ENCODE measurements at regions not wholly inside any gene's neighbourhood (a gene's known extent, or its start where the extent isn't known, plus 50 kb on each side); places are given as distances from the start of the nearest gene placed in this dataset.
"Not testable (repeated sequence)": the region's sequence is repeated elsewhere in the genome, so short reads cannot be mapped to it uniquely, and the experiment has no call there.

- H3K4me1 ChIP-seq (ENCODE audit: insufficient read depth, low read length), result peaks cover 6% of the 10 kb centered on the region
- no peaks in the 10 kb centered on the region for H3K9me3 ChIP-seq (ENCODE audit: low read length)
- no peaks in the 10 kb centered on the region for H3K36me3 ChIP-seq (ENCODE audit: insufficient read depth, low read length)
- H3K4me3 ChIP-seq (ENCODE audit: low read depth in 1 of 2, low read length in 2 of 2), result no peak overlapping the region
- H3K27ac ChIP-seq (ENCODE audit: low read depth, low read length), result no peak overlapping the region
- H3K27me3 ChIP-seq (ENCODE audit: control insufficient read depth in 1 of 2, insufficient read depth in 2 of 2, low read length in 2 of 2), result no peaks in the 10 kb centered on the region
- H3K9ac ChIP-seq (ENCODE audit: low read length), result no peak overlapping the region
Measured at GRCh38 chr2:175601969-175602368, 400.1 kb downstream of the LNPK start.

DNA sequence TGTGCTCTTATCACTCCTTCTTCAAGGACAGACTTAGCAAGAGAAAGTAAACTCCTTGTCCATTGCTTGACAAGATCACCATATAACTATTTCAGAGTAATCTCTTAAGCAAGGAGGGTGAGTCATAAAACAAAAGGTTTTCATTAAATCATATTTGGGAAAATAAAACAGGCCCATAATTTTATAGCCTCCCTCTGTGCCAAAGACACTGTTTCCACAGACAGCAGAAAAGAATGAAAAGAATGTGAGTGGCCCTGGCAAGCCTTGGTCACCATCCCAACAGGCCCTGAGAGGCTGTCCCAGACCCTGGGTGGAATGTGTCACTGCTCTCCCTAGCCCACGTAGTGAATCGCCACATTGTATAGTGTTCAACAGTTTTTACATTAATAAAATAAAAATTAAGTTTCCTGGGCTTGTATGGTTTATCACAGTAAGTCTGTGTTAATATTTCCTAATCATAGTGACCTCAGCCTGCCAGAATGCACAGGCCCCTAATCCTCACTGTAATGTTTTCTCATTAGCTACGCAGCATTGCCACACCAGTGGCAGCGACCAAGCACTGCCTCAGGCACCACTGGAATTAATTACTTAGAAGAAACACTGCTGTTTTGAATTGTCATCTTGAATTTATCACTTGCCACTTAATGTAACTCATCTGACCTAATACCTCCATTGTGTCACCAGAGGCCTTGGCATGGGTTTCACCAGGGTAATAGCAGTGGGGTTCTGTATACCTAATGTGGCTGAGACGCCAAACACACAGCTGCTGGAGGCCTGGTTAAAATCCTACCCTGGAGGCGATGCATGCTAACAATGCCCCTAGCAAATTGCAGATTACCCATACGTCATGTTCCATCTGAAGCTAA lies 401.9 kb downstream of the LNPK start:
- no peak overlapping the region for H3K27ac ChIP-seq (ENCODE audit: low read depth, low read length)

GRCh38 chr2:175597286-175597685 lies 404.8 kb downstream of the LNPK start:
- Histone ChIP-seq H3K9me3 (ENCODE audit: low read length) (no peaks in the 10 kb centered on the region), H3K4me3 (ENCODE audit: low read depth in 1 of 2, low read length in 2 of 2) (no peak overlapping the region), H3K27ac (ENCODE audit: low read depth, low read length) (no peak overlapping the region), H3K27me3 (ENCODE audit: control insufficient read depth in 1 of 2, insufficient read depth in 2 of 2, low read length in 2 of 2) (no peaks in the 10 kb centered on the region), H3K9ac (ENCODE audit: low read length) (no peak overlapping the region), H3K4me1 (ENCODE audit: insufficient read depth, low read length) (peaks cover 6% of the 10 kb centered on the region), H3K36me3 (ENCODE audit: insufficient read depth, low read length) (no peaks in the 10 kb centered on the region)

More for the DNA sequence above, 401.9 kb downstream of the LNPK start:
- Histone ChIP-seq H3K36me3 (ENCODE audit: insufficient read depth, low read length) (no peaks in the 10 kb centered on the region), H3K9me3 (ENCODE audit: low read length) (no peaks in the 10 kb centered on the region), H3K9ac (ENCODE audit: low read length) (no peak overlapping the region), H3K27me3 (ENCODE audit: control insufficient read depth in 1 of 2, insufficient read depth in 2 of 2, low read length in 2 of 2) (no peaks in the 10 kb centered on the region), H3K4me3 (ENCODE audit: low read depth in 1 of 2, low read length in 2 of 2) (no peak overlapping the region), H3K4me1 (ENCODE audit: insufficient read depth, low read length) (peaks cover 6% of the 10 kb centered on the region)

- Histone ChIP-seq H3K27ac (ENCODE audit: low read depth, low read length) (no peak overlapping the region), H3K36me3 (ENCODE audit: insufficient read depth, low read length) (no peaks in the 10 kb centered on the region), H3K9ac (ENCODE audit: low read length) (no peak overlapping the region), H3K4me3 (ENCODE audit: low read depth in 1 of 2, low read length in 2 of 2) (no peak overlapping the region), H3K4me1 (ENCODE audit: insufficient read depth, low read length) (peaks cover 6% of the 10 kb centered on the region), H3K9me3 (ENCODE audit: low read length) (no peaks in the 10 kb centered on the region), H3K27me3 (ENCODE audit: control insufficient read depth in 1 of 2, insufficient read depth in 2 of 2, low read length in 2 of 2) (no peaks in the 10 kb centered on the region)
Measured at GRCh38 chr2:175595139-175595538, 406.9 kb downstream of the LNPK start.

DNA sequence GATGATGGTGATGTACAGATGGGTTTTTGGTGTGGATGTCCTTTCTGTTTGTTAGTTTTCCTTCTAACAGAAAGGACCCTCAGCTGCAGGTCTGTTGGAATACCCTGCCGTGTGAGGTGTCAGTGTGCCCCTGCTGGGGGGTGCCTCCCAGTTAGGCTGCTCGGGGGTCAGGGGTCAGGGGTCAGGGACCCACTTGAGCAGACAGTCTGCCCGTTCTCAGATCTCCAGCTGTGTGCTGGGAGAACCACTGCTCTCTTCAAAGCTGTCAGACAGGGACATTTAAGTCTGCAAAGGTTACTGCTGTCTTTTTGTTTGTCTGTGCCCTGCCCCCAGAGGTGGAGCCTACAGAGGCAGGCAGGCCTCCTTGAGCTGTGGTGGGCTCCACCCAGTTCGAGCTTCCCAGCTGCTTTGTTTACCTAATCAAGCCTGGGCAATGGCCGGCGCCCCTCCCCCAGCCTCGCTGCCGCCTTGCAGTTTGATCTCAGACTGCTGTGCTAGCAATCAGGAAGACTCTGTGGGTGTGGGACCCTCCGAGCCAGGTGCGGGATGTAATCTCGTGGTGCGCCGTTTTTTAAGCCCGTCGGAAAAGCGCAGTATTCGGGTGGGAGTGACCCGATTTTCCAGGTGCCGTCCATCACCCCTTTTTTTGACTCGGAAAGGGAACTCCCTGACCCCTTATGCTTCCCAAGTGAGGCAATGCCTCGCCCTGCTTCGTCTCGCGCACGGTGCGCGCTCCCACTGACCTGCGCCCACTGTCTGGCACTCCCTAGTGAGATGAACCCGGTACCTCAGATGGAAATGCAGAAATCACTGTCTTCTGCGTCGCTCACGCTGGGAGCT lies 408.2 kb downstream of the LNPK start:
- not testable (repeated sequence) for H3K9ac ChIP-seq (ENCODE audit: low read length); H3K4me3 ChIP-seq (ENCODE audit: low read depth in 1 of 2, low read length in 2 of 2); H3K36me3 ChIP-seq (ENCODE audit: insufficient read depth, low read length); H3K4me1 ChIP-seq (ENCODE audit: insufficient read depth, low read length); H3K27ac ChIP-seq (ENCODE audit: low read depth, low read length); H3K9me3 ChIP-seq (ENCODE audit: low read length); H3K27me3 ChIP-seq (ENCODE audit: control insufficient read depth in 1 of 2, insufficient read depth in 2 of 2, low read length in 2 of 2)

DNA sequence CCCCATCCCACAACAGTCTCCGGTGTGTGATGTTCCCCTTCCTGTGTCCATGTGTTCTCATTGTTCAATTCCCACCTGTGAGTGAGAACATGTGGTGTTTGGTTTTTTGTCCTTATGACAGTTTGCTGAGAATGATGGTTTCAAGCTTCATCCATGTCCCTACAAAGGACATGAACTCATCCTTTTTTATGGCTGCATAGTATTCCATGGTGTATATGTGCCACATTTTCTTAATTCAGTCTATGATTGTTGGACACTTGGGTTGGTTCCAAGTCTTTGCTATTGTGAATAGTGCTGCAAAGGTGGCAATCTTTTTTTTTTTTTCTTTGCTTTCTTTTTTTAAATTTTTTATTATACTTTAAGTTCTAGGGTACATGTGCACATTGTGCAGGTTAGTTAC lies 406.7 kb upstream of the ATP5MC3 start:
- H3K4me1 ChIP-seq (ENCODE audit: insufficient read depth, low read length); H3K9ac ChIP-seq (ENCODE audit: low read length); H3K27ac ChIP-seq (ENCODE audit: low read depth, low read length); H3K9me3 ChIP-seq (ENCODE audit: low read length); H3K27me3 ChIP-seq (ENCODE audit: control insufficient read depth in 1 of 2, insufficient read depth in 2 of 2, low read length in 2 of 2); H3K36me3 ChIP-seq (ENCODE audit: insufficient read depth, low read length); H3K4me3 ChIP-seq (ENCODE audit: low read depth in 1 of 2, low read length in 2 of 2): not testable (repeated sequence)

- H3K9me3 ChIP-seq (ENCODE audit: low read length), result no peaks in the 10 kb centered on the region
Measured at GRCh38 chr2:175585496-175585895, 404.0 kb upstream of the ATP5MC3 start.

GRCh38 chr2:175580652-175581051 lies 399.1 kb upstream of the ATP5MC3 start:
- no peaks in the 10 kb centered on the region for H3K9me3 ChIP-seq (ENCODE audit: low read length)

More at GRCh38 chr2:175585496-175585895, 404.0 kb upstream of the ATP5MC3 start:
- no peak overlapping the region for H3K9ac ChIP-seq (ENCODE audit: low read length)
- no peak overlapping the region for H3K27ac ChIP-seq (ENCODE audit: low read depth, low read length)
- no peaks in the 10 kb centered on the region for H3K4me1 ChIP-seq (ENCODE audit: insufficient read depth, low read length)
- no peaks in the 10 kb centered on the region for H3K27me3 ChIP-seq (ENCODE audit: control insufficient read depth in 1 of 2, insufficient read depth in 2 of 2, low read length in 2 of 2)
- H3K4me3 ChIP-seq (ENCODE audit: low read depth in 1 of 2, low read length in 2 of 2), result no peak overlapping the region
- H3K36me3 ChIP-seq (ENCODE audit: insufficient read depth, low read length), result no peaks in the 10 kb centered on the region

GRCh38 chr2:175579646-175580045 lies 398.1 kb upstream of the ATP5MC3 start:
- no peaks in the 10 kb centered on the region for H3K9me3 ChIP-seq (ENCODE audit: low read length)
- H3K27ac ChIP-seq (ENCODE audit: low read depth, low read length), result no peak overlapping the region
- no peaks in the 10 kb centered on the region for H3K4me1 ChIP-seq (ENCODE audit: insufficient read depth, low read length)
- H3K4me3 ChIP-seq (ENCODE audit: low read depth in 1 of 2, low read length in 2 of 2), result no peak overlapping the region
- no peaks in the 10 kb centered on the region for H3K27me3 ChIP-seq (ENCODE audit: control insufficient read depth in 1 of 2, insufficient read depth in 2 of 2, low read length in 2 of 2)
- no peaks in the 10 kb centered on the region for H3K36me3 ChIP-seq (ENCODE audit: insufficient read depth, low read length)
- no peak overlapping the region for H3K9ac ChIP-seq (ENCODE audit: low read length)

More at GRCh38 chr2:175580652-175581051, 399.1 kb upstream of the ATP5MC3 start:
- no peak overlapping the region for H3K9ac ChIP-seq (ENCODE audit: low read length)
- H3K36me3 ChIP-seq (ENCODE audit: insufficient read depth, low read length), result no peaks in the 10 kb centered on the region
- no peak overlapping the region for H3K4me3 ChIP-seq (ENCODE audit: low read depth in 1 of 2, low read length in 2 of 2)
- H3K4me1 ChIP-seq (ENCODE audit: insufficient read depth, low read length), result no peaks in the 10 kb centered on the region
- H3K27ac ChIP-seq (ENCODE audit: low read depth, low read length), result no peak overlapping the region
- H3K27me3 ChIP-seq (ENCODE audit: control insufficient read depth in 1 of 2, insufficient read depth in 2 of 2, low read length in 2 of 2), result no peaks in the 10 kb centered on the region

GRCh38 chr2:175577368-175577970 lies 396.0 kb upstream of the ATP5MC3 start:
- Histone ChIP-seq H3K4me1 (ENCODE audit: insufficient read depth, low read length) (no peaks in the 10 kb centered on the region), H3K4me3 (ENCODE audit: low read depth in 1 of 2, low read length in 2 of 2) (no peak overlapping the region), H3K36me3 (ENCODE audit: insufficient read depth, low read length) (no peaks in the 10 kb centered on the region), H3K27ac (ENCODE audit: low read depth, low read length) (no peak overlapping the region), H3K27me3 (ENCODE audit: control insufficient read depth in 1 of 2, insufficient read depth in 2 of 2, low read length in 2 of 2) (no peaks in the 10 kb centered on the region), H3K9ac (ENCODE audit: low read length) (no peak overlapping the region), H3K9me3 (ENCODE audit: low read length) (no peaks in the 10 kb centered on the region)

DNA sequence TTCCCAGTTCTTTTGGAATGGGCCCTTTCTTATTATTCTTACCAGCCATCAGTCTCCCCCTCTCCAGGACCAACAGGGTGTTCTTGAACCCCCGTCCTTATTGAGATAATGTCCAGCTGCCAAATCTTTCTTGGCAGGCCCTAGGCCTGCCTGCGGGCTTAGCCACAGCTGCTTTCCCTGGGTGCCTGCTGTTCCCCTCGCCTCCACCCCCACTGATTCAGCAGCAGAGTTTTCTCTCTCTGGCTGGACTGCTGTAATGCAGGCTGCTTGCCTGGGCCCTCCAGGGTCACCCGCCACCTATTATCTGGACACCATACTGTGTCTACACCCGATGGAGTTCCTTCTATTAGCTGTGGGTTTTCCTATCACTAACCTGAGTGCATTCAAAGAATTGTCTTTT lies 395.4 kb upstream of the ATP5MC3 start:
- Histone ChIP-seq H3K9ac (ENCODE audit: low read length) (no peak overlapping the region), H3K36me3 (ENCODE audit: insufficient read depth, low read length) (no peaks in the 10 kb centered on the region), H3K4me3 (ENCODE audit: low read depth in 1 of 2, low read length in 2 of 2) (no peak overlapping the region), H3K9me3 (ENCODE audit: low read length) (no peaks in the 10 kb centered on the region), H3K27ac (ENCODE audit: low read depth, low read length) (no peak overlapping the region), H3K4me1 (ENCODE audit: insufficient read depth, low read length) (no peaks in the 10 kb centered on the region), H3K27me3 (ENCODE audit: control insufficient read depth in 1 of 2, insufficient read depth in 2 of 2, low read length in 2 of 2) (no peaks in the 10 kb centered on the region)

All from muscle layer of colon (tissue), 2 donors.